ENCODE measurements at regions not wholly inside any gene's neighbourhood (a gene's known extent, or its start where the extent isn't known, plus 50 kb on each side); places are given as distances from the start of the nearest gene placed in this dataset.

- peak; percentile 64 for TF ChIP-seq SMAD3 (CRISPR knock-in tag; IDR thresholded peaks at IDR 0.05)
- peak; percentile 88 for TF ChIP-seq BHLHE40 (IDR thresholded peaks at IDR 0.05; ENCODE audit: low read length)
Measured at GRCh38 chr7:96833676-96834453, 124.2 kb upstream of the SEM1 start (continued).

GRCh38 chr7:96836456-96836855, 126.8 kb upstream of the SEM1 start:
- no peak overlapping the region for H3K4me2 ChIP-seq (ENCODE audit: low read depth, low read length)
- POLR2A ChIA-PET: no interaction called here
- 65% methylated on average over 3 of the region's 3 CpGs for WGBS (ENCODE audit: low lambda C conversion rate)
- TF ChIP-seq ADNP (CRISPR knock-in tag; IDR thresholded peaks at IDR 0.05) (no peak), ZNF317 (CRISPR knock-in tag; IDR thresholded peaks at IDR 0.05) (no peak), KAT7 (CRISPR knock-in tag; IDR thresholded peaks at IDR 0.05; ENCODE audit: borderline replicate concordance) (no peak), SIX1 (CRISPR knock-in tag; IDR thresholded peaks at IDR 0.05; ENCODE audit: borderline replicate concordance) (no peak), GTF3A (CRISPR knock-in tag; conservative IDR thresholded peaks at IDR 0.05) (no peak), CHD4 (IDR thresholded peaks at IDR 0.05; ENCODE audit: borderline replicate concordance, low read length) (no peak), ZNF607 (CRISPR knock-in tag; IDR thresholded peaks at IDR 0.05; ENCODE audit: borderline replicate concordance) (no peak), PAWR (CRISPR knock-in tag; IDR thresholded peaks at IDR 0.05; ENCODE audit: borderline replicate concordance) (no peak), ZUFSP (CRISPR knock-in tag; IDR thresholded peaks at IDR 0.05; ENCODE audit: borderline replicate concordance) (no peak), ATF5 (CRISPR knock-in tag; IDR thresholded peaks at IDR 0.05; ENCODE audit: low read depth) (no peak), MAZ (IDR thresholded peaks at IDR 0.05; ENCODE audit: borderline replicate concordance, low read depth, low read length) (no peak), MAZ (CRISPR knock-in tag; IDR thresholded peaks at IDR 0.05; ENCODE audit: low read depth) (no peak), ARID4A (CRISPR knock-in tag; IDR thresholded peaks at IDR 0.05; ENCODE audit: borderline replicate concordance) (no peak)

More at GRCh38 chr7:96836456-96836855, 126.8 kb upstream of the SEM1 start:
- Histone ChIP-seq H3K4me3 (replicated peaks in 1 of 3; ENCODE audit: insufficient read depth in 1 of 3, low read depth in 2 of 3, low read length in 3 of 3) (no peak overlapping the region), H3K9me3 (ENCODE audit: low read length) (no peaks in the 10 kb centered on the region), H3K27me3 (ENCODE audit: control insufficient read depth in 1 of 2, insufficient read depth in 2 of 2, low read length in 2 of 2) (no peaks in the 10 kb centered on the region), H3K4me1 (ENCODE audit: insufficient read depth, low read length) (peaks cover 44% of the 10 kb centered on the region), H2AFZ (ENCODE audit: low read length) (no peak overlapping the region), H4K20me1 (ENCODE audit: insufficient read depth, low read length) (no peaks in the 10 kb centered on the region), H3K36me3 (replicated peaks in 1 of 2; ENCODE audit: control insufficient read depth in 1 of 2, insufficient read depth in 2 of 2, low read length in 2 of 2) (no peaks in the 10 kb centered on the region), H3K27ac (ENCODE audit: extremely low read length, insufficient read depth, low read length) (no peak overlapping the region), H3K9ac (ENCODE audit: insufficient read depth, low read depth, low read length) (no peak overlapping the region), H3K79me2 (ENCODE audit: insufficient read depth, low read length) (no peaks in the 10 kb centered on the region)
- FAIRE-seq (no peak), DNase-seq (ENCODE audit: low spot score) (no peak), ATAC-seq (no peak)
- CTCF ChIA-PET (ENCODE audit: low intra/inter-chr PET ratio, low total read pairs): no interaction called here
- intact Hi-C loops (cut with micrococcal nuclease; ENCODE audit: unreplicated experiment): no loop called here
- BruUV-seq (replicated peaks): no TSS peak
- in situ Hi-C loops (cut with HindIII; ENCODE audit: extremely low pct_ligation_motif_present, low pct_unique_long_range_greater_than_20kb): no loop called here
